GM18520 (cell line): ENCODE measurements at regions not wholly inside any gene's neighbourhood (a gene's known extent, or its start where the extent isn't known, plus 50 kb on each side); places are given as distances from the start of the nearest gene placed in this dataset.
"Not testable (repeated sequence)": the region's sequence is repeated elsewhere in the genome, so short reads cannot be mapped to it uniquely, and the experiment has no call there.

Experiments
- ATAC-seq: cut with Tn5 transposase; IDR thresholded peaks from one replicate; pipeline ENCODE4 v1.9.1; 2021; ENCODE audit not compliant: unreplicated experiment

- no peak for ATAC-seq
Measured at GRCh38 chr6:15016813-15017212, 229.1 kb upstream of the JARID2 start.

GRCh38 chr6:15017261-15017660 lies 228.6 kb upstream of the JARID2 start:
- no peak for ATAC-seq

- ATAC-seq: no peak
Measured at GRCh38 chr6:15017803-15018202, 228.1 kb upstream of the JARID2 start.

GRCh38 chr6:15020119-15020770 lies 225.6 kb upstream of the JARID2 start:
- ATAC-seq: no peak

GRCh38 chr6:15021074-15021473 lies 224.8 kb upstream of the JARID2 start:
- no peak for ATAC-seq

- not testable (repeated sequence) for ATAC-seq
Measured at GRCh38 chr6:15023018-15023417, 222.9 kb upstream of the JARID2 start.

- peak; percentile 99 for ATAC-seq
Measured at GRCh38 chr6:15023448-15023847, 222.4 kb upstream of the JARID2 start.

GRCh38 chr6:15025446-15025845 lies 220.4 kb upstream of the JARID2 start:
- ATAC-seq: no peak

- no peak for ATAC-seq
Measured at GRCh38 chr6:15026832-15027231, 219.0 kb upstream of the JARID2 start.

GRCh38 chr6:15027472-15027871 lies 218.4 kb upstream of the JARID2 start:
- ATAC-seq: no peak

- ATAC-seq: no peak
Measured at GRCh38 chr6:15032015-15032414, 213.9 kb upstream of the JARID2 start.

GRCh38 chr6:15033850-15034203 lies 212.0 kb upstream of the JARID2 start:
- no peak for ATAC-seq

- no peak for ATAC-seq
Measured at GRCh38 chr6:15036690-15037245, 209.1 kb upstream of the JARID2 start.

- no peak for ATAC-seq
Measured at GRCh38 chr6:15037253-15037652, 208.6 kb upstream of the JARID2 start.

GRCh38 chr6:15038013-15038791 lies 207.7 kb upstream of the JARID2 start:
- ATAC-seq: no peak

- ATAC-seq: no peak
Measured at GRCh38 chr6:15039136-15039535, 206.7 kb upstream of the JARID2 start.

- no peak for ATAC-seq
Measured at GRCh38 chr6:15042938-15043337, 202.9 kb upstream of the JARID2 start.

GRCh38 chr6:15044146-15044882 lies 201.6 kb upstream of the JARID2 start:
- ATAC-seq: no peak

- ATAC-seq: no peak
Measured at GRCh38 chr6:15044948-15045347, 200.9 kb upstream of the JARID2 start.

- no peak for ATAC-seq
Measured at GRCh38 chr6:15046751-15047150, 199.1 kb upstream of the JARID2 start.

- ATAC-seq: no peak
Measured at GRCh38 chr6:15048367-15048766, 197.5 kb upstream of the JARID2 start.
